ENCODE measurements at regions not wholly inside any gene's neighbourhood (a gene's known extent, or its start where the extent isn't known, plus 50 kb on each side); places are given as distances from the start of the nearest gene placed in this dataset.

GRCh38 chr6:9576521-9576920 lies 838.4 kb downstream of the TFAP2A start:
- Histone ChIP-seq H3K9me1 (replicated peaks; ENCODE audit: control insufficient read depth, extremely low read depth, insufficient read depth, low read length) (no peaks in the 10 kb centered on the region), H4K20me1 (replicated peaks; ENCODE audit: control insufficient read depth, extremely low read depth, insufficient read depth, low read length) (no peaks in the 10 kb centered on the region), H3K9me3 (replicated peaks; ENCODE audit: control insufficient read depth, insufficient read depth, low read length) (no peaks in the 10 kb centered on the region), H2AFZ (ENCODE audit: low read depth, low read length) (no peak overlapping the region), H3K4me1 (ENCODE audit: control insufficient read depth, extremely low read depth, insufficient read depth, low read length) (no peaks in the 10 kb centered on the region), H3K9ac (replicated peaks; ENCODE audit: extremely low read depth, insufficient read depth, low read length) (no peak overlapping the region), H3K36me3 (ENCODE audit: control insufficient read depth in 2 of 2, extremely low read depth in 1 of 2, insufficient read depth in 2 of 2, low read length in 2 of 2) (no peaks in the 10 kb centered on the region), H3K4me2 (ENCODE audit: insufficient read depth, low read length) (no peak overlapping the region), H3K27ac (ENCODE audit: insufficient read depth, low read depth, low read length) (no peak overlapping the region), H3K4me3 (replicated peaks in 1 of 3; ENCODE audit: insufficient read depth in 1 of 3, low read depth in 1 of 3, low read length in 3 of 3) (no peak overlapping the region), H3K79me2 (ENCODE audit: control insufficient read depth, insufficient read depth, low read length) (no peaks in the 10 kb centered on the region), H3K27me3 (ENCODE audit: control insufficient read depth in 2 of 2, insufficient read depth in 2 of 2, low read length in 2 of 2) (no peaks in the 10 kb centered on the region)
- intact Hi-C loops (cut with micrococcal nuclease) (no loop called here), dilution Hi-C loops (cut with MboI; ENCODE audit: extremely low pct_ligation_motif_present, low sequenced_read_pairs) (no loop called here)
- ChIA-PET POLR2A (no interaction called here), CTCF (no interaction called here)
- FAIRE-seq (no peak), DNase-seq (ENCODE audit: low read depth, low spot score) (no peak)
- no TSS peak for BruUV-seq (replicated peaks)
- TF ChIP-seq MYC (IDR thresholded peaks at IDR 0.05; ENCODE audit: low read depth, low read length) (no peak), EZH2 (IDR thresholded peaks at IDR 0.05; ENCODE audit: borderline replicate concordance, low read depth, low read length, severe bottlenecking) (no peak), CTCF (IDR thresholded peaks at IDR 0.05; ENCODE audit: extremely low read depth in 1 of 2, insufficient read depth in 1 of 2, low read depth in 1 of 2, low read length in 2 of 2) (no peak), FOS (IDR thresholded peaks at IDR 0.05; ENCODE audit: borderline replicate concordance, insufficient read depth, low read length) (no peak), POLR2AphosphoS5 (IDR thresholded peaks at IDR 0.05; ENCODE audit: insufficient read depth, low read depth, low read length) (no peak), JUN (IDR thresholded peaks at IDR 0.05; ENCODE audit: borderline replicate concordance, insufficient read depth, insufficient read length, low read depth) (no peak), GATA2 (IDR thresholded peaks at IDR 0.05; ENCODE audit: insufficient read depth, insufficient read length, low read depth, low read length) (no peak), POLR2A (IDR thresholded peaks at IDR 0.05; ENCODE audit: low read depth, low read length) (no peak)
- TF ChIP-seq, protein P1, sequence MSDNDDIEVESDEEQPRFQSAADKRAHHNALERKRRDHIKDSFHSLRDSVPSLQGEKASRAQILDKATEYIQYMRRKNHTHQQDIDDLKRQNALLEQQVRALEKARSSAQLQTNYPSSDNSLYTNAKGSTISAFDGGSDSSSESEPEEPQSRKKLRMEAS (IDR thresholded peaks at IDR 0.05; ENCODE audit: insufficient read depth, insufficient read length): no peak
